DND-41 (cell line): ENCODE measurements at regions not wholly inside any gene's neighbourhood (a gene's known extent, or its start where the extent isn't known, plus 50 kb on each side); places are given as distances from the start of the nearest gene placed in this dataset.

Experiments used
- CTCF ChIP-seq: IDR thresholded peaks from 2 replicates; pipeline ENCODE4 v1.5.1; 2012; ENCODE audit warnings: borderline replicate concordance, low read length, moderate library complexity, mild to moderate bottlenecking; ENCODE audit not compliant: poor library complexity, severe bottlenecking; ENCODE audit errors: extremely low read depth
- EZH2 ChIP-seq: IDR thresholded peaks from 3 replicates; pipeline ENCODE4 v1.6.1; 2012; ENCODE audit warnings: borderline replicate concordance, low read depth, mild to moderate bottlenecking, moderate library complexity, low read length, inconsistent platforms; ENCODE audit not compliant: severe bottlenecking

DNA sequence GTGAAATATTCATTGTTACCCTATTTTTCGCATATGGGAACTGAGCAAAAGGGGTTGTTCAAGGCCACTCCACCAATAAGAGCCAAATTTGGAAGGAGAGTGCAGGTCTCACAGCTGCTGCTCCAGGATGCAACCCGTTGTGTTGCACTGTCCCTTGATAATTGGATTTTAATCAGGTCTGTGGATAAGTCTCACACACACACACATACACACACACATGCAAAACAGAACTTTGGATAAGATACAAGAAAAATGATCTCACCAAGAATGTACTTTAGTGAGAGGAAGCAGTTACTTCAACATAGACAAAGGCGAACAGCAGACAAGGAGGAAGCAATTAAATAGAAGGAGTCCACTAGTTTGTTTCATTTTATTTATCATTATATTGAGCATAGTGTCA lies 127.3 kb upstream of the EDNRB start:
- no peak for TF ChIP-seq CTCF
- TF ChIP-seq EZH2, result no peak
